Osteoblast (primary cell): ENCODE measurements at regions not wholly inside any gene's neighbourhood (a gene's known extent, or its start where the extent isn't known, plus 50 kb on each side); places are given as distances from the start of the nearest gene placed in this dataset.
A peak's percentile ranks its signal among the peaks of the same experiment; 100 is the strongest.

Source experiments
- DNase-seq: peaks from one replicate; pipeline ENCODE4 v3.0.0; 2011; ENCODE audit warnings: low spot score, mixed read lengths; ENCODE audit not compliant: insufficient read length; ENCODE audit errors: missing footprints
- H2AFZ ChIP-seq: 2 replicates; pipeline ENCODE4 v1.6.0; 2011; ENCODE audit warnings: mild to moderate bottlenecking, low read length
- H3K27ac ChIP-seq: 2 replicates; pipeline ENCODE4 v1.5.1; 2011; ENCODE audit warnings: mild to moderate bottlenecking, low read depth, low read length, moderate library complexity
- H3K27me3 ChIP-seq: 2 replicates; pipeline ENCODE4 v1.6.0; 2012; ENCODE audit warnings: mild to moderate bottlenecking, control low read depth, inconsistent platforms, low read length, moderate library complexity; ENCODE audit not compliant: insufficient read depth
- H3K36me3 ChIP-seq: 2 replicates; pipeline ENCODE4 v1.5.1; 2011; ENCODE audit warnings: mild to moderate bottlenecking, low read length, control low read depth, moderate library complexity; ENCODE audit not compliant: insufficient read depth
- H3K4me1 ChIP-seq: 2 replicates; pipeline ENCODE4 v1.5.1; 2011; ENCODE audit warnings: mild to moderate bottlenecking, low read length, control low read depth, moderate library complexity; ENCODE audit not compliant: insufficient read depth
- H3K4me2 ChIP-seq: 2 replicates; pipeline ENCODE4 v1.6.0; 2011; ENCODE audit warnings: mild to moderate bottlenecking, low read length; ENCODE audit not compliant: insufficient read depth
- H3K4me3 ChIP-seq: fragments of 200-600 bp; sonication (generic); 3 replicates; pipeline ENCODE4 v1.5.1; 2012; ENCODE audit warnings: mild to moderate bottlenecking, low read length, inconsistent platforms; ENCODE audit not compliant: insufficient read depth
- H3K79me2 ChIP-seq: 2 replicates; pipeline ENCODE4 v1.6.0; 2012; ENCODE audit warnings: mild to moderate bottlenecking, low read length, control low read depth, inconsistent platforms; ENCODE audit not compliant: insufficient read depth
- H3K9me3 ChIP-seq: 2 replicates; pipeline ENCODE4 v1.5.1; 2011; ENCODE audit warnings: low read depth, low read length, control low read depth
- H4K20me1 ChIP-seq: 2 replicates; pipeline ENCODE4 v1.6.0; 2012; ENCODE audit warnings: mild to moderate bottlenecking, low read length, control low read depth; ENCODE audit not compliant: insufficient read depth
- CTCF ChIP-seq: IDR thresholded peaks from 2 replicates; pipeline ENCODE4 v1.5.1; 2011; ENCODE audit warnings: mild to moderate bottlenecking, low read depth, low read length, moderate library complexity; ENCODE audit errors: extremely low read depth

- DNase-seq = no peak
- H3K4me1 ChIP-seq = no peaks in the 10 kb centered on the region
- no peaks in the 10 kb centered on the region for H3K9me3 ChIP-seq
- H3K4me2 ChIP-seq = no peak overlapping the region
- no peak overlapping the region for H3K4me3 ChIP-seq
- no peaks in the 10 kb centered on the region for H3K79me2 ChIP-seq
- no peak overlapping the region for H3K27ac ChIP-seq
- no peaks in the 10 kb centered on the region for H3K27me3 ChIP-seq
- H4K20me1 ChIP-seq = no peaks in the 10 kb centered on the region
- TF ChIP-seq CTCF = no peak
- H3K36me3 ChIP-seq = no peaks in the 10 kb centered on the region
- H2AFZ ChIP-seq = no peak overlapping the region
Measured at GRCh38 chr5:2293906-2294305, 411.2 kb upstream of the IRX4 start.

- H3K4me2 ChIP-seq = no peak overlapping the region
- no peaks in the 10 kb centered on the region for H3K9me3 ChIP-seq
- H3K27ac ChIP-seq = no peak overlapping the region
- no peaks in the 10 kb centered on the region for H3K79me2 ChIP-seq
- no peak for TF ChIP-seq CTCF
- H2AFZ ChIP-seq = no peak overlapping the region
- H3K27me3 ChIP-seq = no peaks in the 10 kb centered on the region
- H3K4me3 ChIP-seq = no peak overlapping the region
- H3K36me3 ChIP-seq = no peaks in the 10 kb centered on the region
- DNase-seq = peak; percentile 87
- H4K20me1 ChIP-seq = no peaks in the 10 kb centered on the region
- no peaks in the 10 kb centered on the region for H3K4me1 ChIP-seq
Measured at GRCh38 chr5:2291146-2291840, 408.6 kb upstream of the IRX4 start.

- Histone ChIP-seq H2AFZ (no peak overlapping the region), H3K27me3 (no peaks in the 10 kb centered on the region), H3K27ac (no peak overlapping the region), H4K20me1 (no peaks in the 10 kb centered on the region), H3K4me2 (no peak overlapping the region), H3K9me3 (no peaks in the 10 kb centered on the region), H3K4me3 (no peak overlapping the region), H3K4me1 (no peaks in the 10 kb centered on the region), H3K36me3 (no peaks in the 10 kb centered on the region), H3K79me2 (no peaks in the 10 kb centered on the region)
- no peak for TF ChIP-seq CTCF
- DNase-seq = no peak
Measured at GRCh38 chr5:2289380-2289779, 406.7 kb upstream of the IRX4 start.

GRCh38 chr5:2288968-2289367 is 406.2 kb upstream of the IRX4 start:
- Histone ChIP-seq H3K9me3 (no peaks in the 10 kb centered on the region), H3K27ac (no peak overlapping the region), H3K4me3 (no peak overlapping the region), H3K36me3 (no peaks in the 10 kb centered on the region), H3K79me2 (no peaks in the 10 kb centered on the region), H3K27me3 (no peaks in the 10 kb centered on the region), H4K20me1 (no peaks in the 10 kb centered on the region), H3K4me1 (no peaks in the 10 kb centered on the region), H3K4me2 (no peak overlapping the region), H2AFZ (no peak overlapping the region)
- TF ChIP-seq CTCF = no peak
- no peak for DNase-seq
